Left hindlimb (tissue), 1 donor: ENCODE measurements at regions not wholly inside any gene's neighbourhood (a gene's known extent, or its start where the extent isn't known, plus 50 kb on each side); places are given as distances from the start of the nearest gene placed in this dataset.
"Not testable (repeated sequence)": the region's sequence is repeated elsewhere in the genome, so short reads cannot be mapped to it uniquely, and the experiment has no call there.

Source experiments
- DNase-seq: peaks from one replicate; pipeline ENCODE4 v3.0.0-alpha.2; 2018

- no peak for DNase-seq
Observed at GRCh38 chr17:82998637-82999036, 80.8 kb upstream of the METRNL start.

- DNase-seq, result no peak
Observed at GRCh38 chr17:83000738-83001137, 78.7 kb upstream of the METRNL start.

- no peak for DNase-seq
Observed at GRCh38 chr17:83002118-83002805, 77.1 kb upstream of the METRNL start.

- DNase-seq, result no peak
Observed at GRCh38 chr17:83004791-83005380, 74.5 kb upstream of the METRNL start.

GRCh38 chr17:83005639-83006038 lies 73.8 kb upstream of the METRNL start:
- no peak for DNase-seq

GRCh38 chr17:83006515-83007455 lies 72.6 kb upstream of the METRNL start:
- DNase-seq, result no peak

- peak; percentile 47 for DNase-seq
Observed at GRCh38 chr17:83007504-83008185, 71.8 kb upstream of the METRNL start.

- DNase-seq, result peak; percentile 54
Observed at GRCh38 chr17:83008186-83008510, 71.3 kb upstream of the METRNL start.

- no peak for DNase-seq
Observed at GRCh38 chr17:83008526-83008925, 70.9 kb upstream of the METRNL start.

GRCh38 chr17:83009414-83010205 lies 69.8 kb upstream of the METRNL start:
- DNase-seq, result no peak

- DNase-seq, result no peak
Observed at GRCh38 chr17:83010206-83011200, 68.9 kb upstream of the METRNL start.

- DNase-seq, result not testable (repeated sequence)
Observed at GRCh38 chr17:83011676-83012075, 67.7 kb upstream of the METRNL start.

- peak; percentile 66 for DNase-seq
Observed at GRCh38 chr17:83012200-83012785, 67.1 kb upstream of the METRNL start.

GRCh38 chr17:83012868-83013778 lies 66.3 kb upstream of the METRNL start:
- peak; percentile 81 for DNase-seq

- DNase-seq, result no peak
Observed at GRCh38 chr17:83013779-83014117, 65.7 kb upstream of the METRNL start.

GRCh38 chr17:83014297-83014696 lies 65.1 kb upstream of the METRNL start:
- DNase-seq, result no peak

- DNase-seq, result no peak
Observed at GRCh38 chr17:83014940-83015910, 64.2 kb upstream of the METRNL start.

GRCh38 chr17:83018658-83019193 lies 60.7 kb upstream of the METRNL start:
- no peak for DNase-seq
